ENCODE measurements at regions not wholly inside any gene's neighbourhood (a gene's known extent, or its start where the extent isn't known, plus 50 kb on each side); places are given as distances from the start of the nearest gene placed in this dataset.

GRCh38 chr10:21100190-21100589 lies 203.1 kb upstream of the NEBL start:
- TF ChIP-seq POLR2A (IDR thresholded peaks at IDR 0.05; ENCODE audit: low read depth, low read length) (no peak), POLR2AphosphoS5 (IDR thresholded peaks at IDR 0.05; ENCODE audit: low read depth, low read length) (no peak), SPI1 (IDR thresholded peaks at IDR 0.05; ENCODE audit: low read depth, low read length) (no peak)

All from GM12891 (cell line).